ENCODE measurements at regions not wholly inside any gene's neighbourhood (a gene's known extent, or its start where the extent isn't known, plus 50 kb on each side); places are given as distances from the start of the nearest gene placed in this dataset.

DNA sequence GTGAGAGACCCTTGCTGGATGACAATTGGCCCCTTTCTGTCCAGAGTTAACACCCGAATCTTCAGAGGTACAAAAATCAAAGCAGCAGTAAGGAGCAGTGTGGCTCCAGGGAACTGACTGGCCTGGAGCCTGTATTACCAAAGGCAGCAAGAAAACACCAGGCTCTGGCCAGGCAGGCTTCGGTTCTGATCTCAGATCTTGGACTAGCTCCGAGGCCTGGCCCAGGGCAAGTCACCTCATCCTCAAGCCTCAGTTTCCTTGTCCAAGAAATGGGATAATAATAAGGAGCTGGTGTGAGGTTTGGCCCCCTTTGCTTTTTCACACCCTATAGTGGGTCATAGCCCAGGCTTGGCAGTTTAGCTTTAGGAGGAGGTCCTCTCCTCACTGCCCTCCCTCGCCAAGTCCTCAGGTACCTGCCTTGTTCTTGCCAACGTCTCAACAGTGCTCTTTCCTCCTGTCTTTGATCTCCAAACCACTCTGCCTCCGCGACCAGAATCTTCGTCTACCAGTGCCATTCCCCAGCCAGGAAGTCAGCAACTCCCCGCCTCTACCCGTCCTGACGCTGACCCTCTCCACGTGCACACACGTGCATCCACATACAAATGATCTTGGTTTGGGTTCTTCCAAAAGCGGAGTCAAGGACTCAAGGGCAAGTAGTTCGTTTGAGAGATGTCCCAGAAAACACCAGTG, 82.6 kb upstream of the TLE3 start:
- TF ChIP-seq, protein P1, sequence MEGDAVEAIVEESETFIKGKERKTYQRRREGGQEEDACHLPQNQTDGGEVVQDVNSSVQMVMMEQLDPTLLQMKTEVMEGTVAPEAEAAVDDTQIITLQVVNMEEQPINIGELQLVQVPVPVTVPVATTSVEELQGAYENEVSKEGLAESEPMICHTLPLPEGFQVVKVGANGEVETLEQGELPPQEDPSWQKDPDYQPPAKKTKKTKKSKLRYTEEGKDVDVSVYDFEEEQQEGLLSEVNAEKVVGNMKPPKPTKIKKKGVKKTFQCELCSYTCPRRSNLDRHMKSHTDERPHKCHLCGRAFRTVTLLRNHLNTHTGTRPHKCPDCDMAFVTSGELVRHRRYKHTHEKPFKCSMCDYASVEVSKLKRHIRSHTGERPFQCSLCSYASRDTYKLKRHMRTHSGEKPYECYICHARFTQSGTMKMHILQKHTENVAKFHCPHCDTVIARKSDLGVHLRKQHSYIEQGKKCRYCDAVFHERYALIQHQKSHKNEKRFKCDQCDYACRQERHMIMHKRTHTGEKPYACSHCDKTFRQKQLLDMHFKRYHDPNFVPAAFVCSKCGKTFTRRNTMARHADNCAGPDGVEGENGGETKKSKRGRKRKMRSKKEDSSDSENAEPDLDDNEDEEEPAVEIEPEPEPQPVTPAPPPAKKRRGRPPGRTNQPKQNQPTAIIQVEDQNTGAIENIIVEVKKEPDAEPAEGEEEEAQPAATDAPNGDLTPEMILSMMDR (IDR thresholded peaks at IDR 0.05): no peak
- TF ChIP-seq POLR2AphosphoS5 (IDR thresholded peaks at IDR 0.05): no peak
